ENCODE measurements at regions not wholly inside any gene's neighbourhood (a gene's known extent, or its start where the extent isn't known, plus 50 kb on each side); places are given as distances from the start of the nearest gene placed in this dataset.

DNA sequence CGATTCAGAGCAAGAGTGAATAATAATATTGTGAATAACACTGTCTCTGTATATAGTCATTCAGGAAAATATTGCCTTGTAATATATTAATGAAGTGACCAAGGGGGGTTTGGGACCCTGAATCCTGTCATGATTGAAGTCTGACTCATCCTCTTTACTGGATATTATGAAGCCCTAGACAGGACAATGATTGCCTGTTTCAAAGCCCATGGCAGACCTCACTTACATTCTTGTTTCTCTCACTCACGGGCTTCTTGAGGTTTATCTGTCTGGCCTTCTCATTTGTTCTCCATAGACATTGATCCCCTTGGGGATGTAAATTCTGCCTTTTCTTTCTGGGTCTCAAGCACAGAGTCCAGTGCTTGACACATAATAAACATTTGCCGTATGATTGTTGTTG, 449.3 kb upstream of the THRB start:
- BruUV-seq (replicated peaks): no TSS peak
- Histone ChIP-seq H3K9me1 (replicated peaks; ENCODE audit: control insufficient read depth, extremely low read depth, insufficient read depth, low read length) (no peaks in the 10 kb centered on the region), H3K27ac (ENCODE audit: insufficient read depth, low read depth, low read length) (no peak overlapping the region), H3K36me3 (ENCODE audit: control insufficient read depth in 2 of 2, extremely low read depth in 1 of 2, insufficient read depth in 2 of 2, low read length in 2 of 2) (no peaks in the 10 kb centered on the region), H3K4me1 (ENCODE audit: control insufficient read depth, extremely low read depth, insufficient read depth, low read length) (no peaks in the 10 kb centered on the region), H3K79me2 (ENCODE audit: control insufficient read depth, insufficient read depth, low read length) (no peaks in the 10 kb centered on the region), H3K4me2 (ENCODE audit: insufficient read depth, low read length) (no peak overlapping the region), H3K9me3 (replicated peaks; ENCODE audit: control insufficient read depth, insufficient read depth, low read length) (no peaks in the 10 kb centered on the region), H2AFZ (ENCODE audit: low read depth, low read length) (no peak overlapping the region), H4K20me1 (replicated peaks; ENCODE audit: control insufficient read depth, extremely low read depth, insufficient read depth, low read length) (no peaks in the 10 kb centered on the region), H3K4me3 (replicated peaks in 1 of 3; ENCODE audit: insufficient read depth in 1 of 3, low read depth in 1 of 3, low read length in 3 of 3) (no peak overlapping the region), H3K9ac (replicated peaks; ENCODE audit: extremely low read depth, insufficient read depth, low read length) (no peak overlapping the region), H3K27me3 (ENCODE audit: control insufficient read depth in 2 of 2, insufficient read depth in 2 of 2, low read length in 2 of 2) (no peaks in the 10 kb centered on the region)
- DNase-seq (ENCODE audit: low read depth, low spot score) (no peak), FAIRE-seq (no peak)
- ChIA-PET CTCF (no interaction called here), POLR2A (no interaction called here)
- TF ChIP-seq FOS (IDR thresholded peaks at IDR 0.05; ENCODE audit: borderline replicate concordance, insufficient read depth, low read length) (no peak), POLR2AphosphoS5 (IDR thresholded peaks at IDR 0.05; ENCODE audit: insufficient read depth, low read depth, low read length) (no peak), JUN (IDR thresholded peaks at IDR 0.05; ENCODE audit: borderline replicate concordance, insufficient read depth, insufficient read length, low read depth) (no peak), EZH2 (IDR thresholded peaks at IDR 0.05; ENCODE audit: borderline replicate concordance, low read depth, low read length, severe bottlenecking) (no peak)
- TF ChIP-seq, protein P1, sequence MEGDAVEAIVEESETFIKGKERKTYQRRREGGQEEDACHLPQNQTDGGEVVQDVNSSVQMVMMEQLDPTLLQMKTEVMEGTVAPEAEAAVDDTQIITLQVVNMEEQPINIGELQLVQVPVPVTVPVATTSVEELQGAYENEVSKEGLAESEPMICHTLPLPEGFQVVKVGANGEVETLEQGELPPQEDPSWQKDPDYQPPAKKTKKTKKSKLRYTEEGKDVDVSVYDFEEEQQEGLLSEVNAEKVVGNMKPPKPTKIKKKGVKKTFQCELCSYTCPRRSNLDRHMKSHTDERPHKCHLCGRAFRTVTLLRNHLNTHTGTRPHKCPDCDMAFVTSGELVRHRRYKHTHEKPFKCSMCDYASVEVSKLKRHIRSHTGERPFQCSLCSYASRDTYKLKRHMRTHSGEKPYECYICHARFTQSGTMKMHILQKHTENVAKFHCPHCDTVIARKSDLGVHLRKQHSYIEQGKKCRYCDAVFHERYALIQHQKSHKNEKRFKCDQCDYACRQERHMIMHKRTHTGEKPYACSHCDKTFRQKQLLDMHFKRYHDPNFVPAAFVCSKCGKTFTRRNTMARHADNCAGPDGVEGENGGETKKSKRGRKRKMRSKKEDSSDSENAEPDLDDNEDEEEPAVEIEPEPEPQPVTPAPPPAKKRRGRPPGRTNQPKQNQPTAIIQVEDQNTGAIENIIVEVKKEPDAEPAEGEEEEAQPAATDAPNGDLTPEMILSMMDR (IDR thresholded peaks at IDR 0.05; ENCODE audit: extremely low read depth in 1 of 2, insufficient read depth in 1 of 2, low read depth in 1 of 2, low read length in 2 of 2): no peak
- dilution Hi-C loops (cut with MboI; ENCODE audit: extremely low pct_ligation_motif_present, low sequenced_read_pairs): no loop called here
- intact Hi-C loops (cut with micrococcal nuclease): no loop called here

DNA sequence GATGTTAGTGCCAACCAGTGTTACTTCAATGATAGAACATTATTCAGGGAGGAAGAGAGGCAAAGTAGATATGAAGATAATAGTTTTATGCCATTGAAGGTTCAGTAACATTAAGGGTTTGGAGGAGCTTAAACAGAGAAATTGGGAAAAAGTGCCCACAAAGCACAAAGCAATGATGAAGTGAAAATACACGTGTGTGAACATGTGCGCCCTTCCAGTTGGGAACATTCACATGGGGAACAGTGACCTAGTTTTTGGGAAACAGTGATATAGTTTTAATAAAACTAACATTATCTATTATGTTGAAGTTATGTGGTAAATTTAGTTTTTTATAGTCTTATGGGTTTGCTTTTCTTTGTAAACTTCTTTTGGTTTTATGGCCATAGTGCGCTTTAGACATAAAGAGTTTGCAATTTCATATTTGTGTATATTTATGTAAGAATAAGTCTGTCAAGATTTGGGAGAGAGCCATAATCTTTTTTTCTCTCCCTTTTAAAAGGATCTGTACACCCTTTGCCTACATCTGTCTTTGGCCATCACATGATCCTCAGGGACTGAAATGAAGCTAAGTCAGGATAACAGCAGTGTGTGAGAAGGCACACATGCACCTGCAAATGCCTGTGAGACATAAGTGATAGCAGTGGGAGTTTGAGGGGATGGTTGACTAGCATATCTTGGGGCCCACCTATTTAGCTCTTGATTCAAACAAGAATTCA, 450.3 kb upstream of the THRB start:
- Histone ChIP-seq H3K9me3 (replicated peaks; ENCODE audit: control insufficient read depth, insufficient read depth, low read length) (no peaks in the 10 kb centered on the region), H3K27ac (ENCODE audit: insufficient read depth, low read depth, low read length) (no peak overlapping the region), H4K20me1 (replicated peaks; ENCODE audit: control insufficient read depth, extremely low read depth, insufficient read depth, low read length) (no peaks in the 10 kb centered on the region), H3K4me1 (ENCODE audit: control insufficient read depth, extremely low read depth, insufficient read depth, low read length) (no peaks in the 10 kb centered on the region), H3K9me1 (replicated peaks; ENCODE audit: control insufficient read depth, extremely low read depth, insufficient read depth, low read length) (no peaks in the 10 kb centered on the region), H3K4me2 (ENCODE audit: insufficient read depth, low read length) (no peak overlapping the region), H3K36me3 (ENCODE audit: control insufficient read depth in 2 of 2, extremely low read depth in 1 of 2, insufficient read depth in 2 of 2, low read length in 2 of 2) (no peaks in the 10 kb centered on the region), H3K79me2 (ENCODE audit: control insufficient read depth, insufficient read depth, low read length) (no peaks in the 10 kb centered on the region), H3K4me3 (replicated peaks in 1 of 3; ENCODE audit: insufficient read depth in 1 of 3, low read depth in 1 of 3, low read length in 3 of 3) (no peak overlapping the region), H2AFZ (ENCODE audit: low read depth, low read length) (no peak overlapping the region), H3K9ac (replicated peaks; ENCODE audit: extremely low read depth, insufficient read depth, low read length) (no peak overlapping the region), H3K27me3 (ENCODE audit: control insufficient read depth in 2 of 2, insufficient read depth in 2 of 2, low read length in 2 of 2) (no peaks in the 10 kb centered on the region)
- intact Hi-C loops (cut with micrococcal nuclease) (no loop called here), dilution Hi-C loops (cut with MboI; ENCODE audit: extremely low pct_ligation_motif_present, low sequenced_read_pairs) (no loop called here)
- TF ChIP-seq, protein P2, sequence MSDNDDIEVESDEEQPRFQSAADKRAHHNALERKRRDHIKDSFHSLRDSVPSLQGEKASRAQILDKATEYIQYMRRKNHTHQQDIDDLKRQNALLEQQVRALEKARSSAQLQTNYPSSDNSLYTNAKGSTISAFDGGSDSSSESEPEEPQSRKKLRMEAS (IDR thresholded peaks at IDR 0.05; ENCODE audit: insufficient read depth, insufficient read length): no peak
- TF ChIP-seq GATA2 (IDR thresholded peaks at IDR 0.05; ENCODE audit: insufficient read depth, insufficient read length, low read depth, low read length) (no peak), MYC (IDR thresholded peaks at IDR 0.05; ENCODE audit: low read depth, low read length) (no peak), FOS (IDR thresholded peaks at IDR 0.05; ENCODE audit: borderline replicate concordance, insufficient read depth, low read length) (no peak), POLR2AphosphoS5 (IDR thresholded peaks at IDR 0.05; ENCODE audit: insufficient read depth, low read depth, low read length) (no peak), POLR2A (IDR thresholded peaks at IDR 0.05; ENCODE audit: low read depth, low read length) (no peak), JUN (IDR thresholded peaks at IDR 0.05; ENCODE audit: borderline replicate concordance, insufficient read depth, insufficient read length, low read depth) (no peak), EZH2 (IDR thresholded peaks at IDR 0.05; ENCODE audit: borderline replicate concordance, low read depth, low read length, severe bottlenecking) (no peak)
- TF ChIP-seq, protein P1 (IDR thresholded peaks at IDR 0.05; ENCODE audit: extremely low read depth in 1 of 2, insufficient read depth in 1 of 2, low read depth in 1 of 2, low read length in 2 of 2): no peak
- ChIA-PET POLR2A (no interaction called here), CTCF (no interaction called here)
- DNase-seq (ENCODE audit: low read depth, low spot score) (no peak), FAIRE-seq (no peak)
- no TSS peak for BruUV-seq (replicated peaks)

Data from endothelial cell of umbilical vein (primary cell).